HFFc6 (cell line): ENCODE measurements at regions not wholly inside any gene's neighbourhood (a gene's known extent, or its start where the extent isn't known, plus 50 kb on each side); places are given as distances from the start of the nearest gene placed in this dataset.

Source experiments
- DNase-seq: peaks from one replicate; pipeline ENCODE4 v3.0.0-alpha.2; 2018
- H3K27ac Mint-ChIP-seq: 2 replicates; pipeline ENCODE4 v1.8.0; 2020; ENCODE audit warnings: mild to moderate bottlenecking, mixed read lengths
- H3K27me3 Mint-ChIP-seq: 2 replicates; pipeline ENCODE4 v1.8.0; 2021; ENCODE audit warnings: mild to moderate bottlenecking, moderate library complexity, mixed read lengths; ENCODE audit not compliant: insufficient read depth
- H3K36me3 Mint-ChIP-seq: 2 replicates; pipeline ENCODE4 v1.8.0; 2021; ENCODE audit warnings: low read depth, mixed read lengths
- H3K4me1 Mint-ChIP-seq: 2 replicates; pipeline ENCODE4 v1.8.0; 2020; ENCODE audit warnings: low read depth, mixed read lengths
- H3K4me3 Mint-ChIP-seq: 2 replicates; pipeline ENCODE4 v1.8.0; 2020; ENCODE audit warnings: mild to moderate bottlenecking, moderate library complexity, mixed read lengths
- H3K9me3 Mint-ChIP-seq: 2 replicates; pipeline ENCODE4 v1.8.0; 2020; ENCODE audit warnings: mild to moderate bottlenecking, mixed read lengths
- CTCF ChIP-seq: fragments of 200-600 bp; sonication (generic); IDR thresholded peaks from 2 replicates; pipeline ENCODE4 v1.5.0; 2021; ENCODE audit warnings: antibody characterized with exemption, mild to moderate bottlenecking

GRCh38 chr10:84943541-84943940 lies 615.2 kb downstream of the CCSER2 start:
- no peak overlapping the region for H3K27ac Mint-ChIP-seq
- no peak for DNase-seq

GRCh38 chr10:84944187-84944586 lies 615.8 kb downstream of the CCSER2 start:
- Mint-ChIP-seq H3K27me3 (no peaks in the 10 kb centered on the region), H3K36me3 (0 out of 2 replicates have a peak, but pooled peaks cover 9% of the 10 kb centered on the region), H3K4me1 (no peaks in the 10 kb centered on the region), H3K9me3 (peaks cover 59% of the 10 kb centered on the region), H3K4me3 (no peak overlapping the region), H3K27ac (no peak overlapping the region)
- DNase-seq = no peak
- TF ChIP-seq CTCF = no peak

More at GRCh38 chr10:84943541-84943940, 615.2 kb downstream of the CCSER2 start:
- H3K36me3 Mint-ChIP-seq = 0 out of 2 replicates have a peak, but pooled peaks cover 9% of the 10 kb centered on the region
- no peaks in the 10 kb centered on the region for H3K4me1 Mint-ChIP-seq
- H3K9me3 Mint-ChIP-seq = peaks cover 52% of the 10 kb centered on the region
- H3K4me3 Mint-ChIP-seq = no peak overlapping the region
- no peak for TF ChIP-seq CTCF
- no peaks in the 10 kb centered on the region for H3K27me3 Mint-ChIP-seq

GRCh38 chr10:84945791-84946190 lies 617.4 kb downstream of the CCSER2 start:
- H3K4me1 Mint-ChIP-seq = no peaks in the 10 kb centered on the region
- TF ChIP-seq CTCF = no peak
- no peaks in the 10 kb centered on the region for H3K27me3 Mint-ChIP-seq
- no peaks in the 10 kb centered on the region for H3K36me3 Mint-ChIP-seq
- H3K27ac Mint-ChIP-seq = no peak overlapping the region
- DNase-seq = no peak
- no peak overlapping the region for H3K4me3 Mint-ChIP-seq
- H3K9me3 Mint-ChIP-seq = peaks cover 51% of the 10 kb centered on the region

- peaks cover 49% of the 10 kb centered on the region for H3K9me3 Mint-ChIP-seq
- H3K36me3 Mint-ChIP-seq = no peaks in the 10 kb centered on the region
- H3K27me3 Mint-ChIP-seq = no peaks in the 10 kb centered on the region
- DNase-seq = no peak
- TF ChIP-seq CTCF = no peak
- no peak overlapping the region for H3K4me3 Mint-ChIP-seq
- H3K4me1 Mint-ChIP-seq = no peaks in the 10 kb centered on the region
- H3K27ac Mint-ChIP-seq = no peak overlapping the region
Observed at GRCh38 chr10:84946904-84947303, 618.5 kb downstream of the CCSER2 start.

GRCh38 chr10:84948644-84949043 lies 620.3 kb downstream of the CCSER2 start:
- no peak for TF ChIP-seq CTCF
- Mint-ChIP-seq H3K9me3 (peaks cover 42% of the 10 kb centered on the region), H3K4me3 (no peak overlapping the region), H3K27ac (no peak overlapping the region), H3K4me1 (no peaks in the 10 kb centered on the region), H3K36me3 (no peaks in the 10 kb centered on the region), H3K27me3 (no peaks in the 10 kb centered on the region)
- DNase-seq = no peak

GRCh38 chr10:84951616-84952015 lies 623.2 kb downstream of the CCSER2 start:
- Mint-ChIP-seq H3K27ac (no peak overlapping the region), H3K4me3 (no peak overlapping the region), H3K27me3 (no peaks in the 10 kb centered on the region), H3K4me1 (no peaks in the 10 kb centered on the region), H3K36me3 (no peaks in the 10 kb centered on the region), H3K9me3 (peaks cover 44% of the 10 kb centered on the region)
- no peak for TF ChIP-seq CTCF
- DNase-seq = no peak
